Body of pancreas (tissue), 4 donors: ENCODE measurements at regions not wholly inside any gene's neighbourhood (a gene's known extent, or its start where the extent isn't known, plus 50 kb on each side); places are given as distances from the start of the nearest gene placed in this dataset.
A peak's percentile ranks its signal among the peaks of the same experiment; 100 is the strongest.

Experiments
- ATAC-seq: fragments of 150-250 bp; one replicate; pipeline ENCODE4 v1.9.1; 2016
- DNase-seq, 4 donors: peaks; one replicate each; pipeline ENCODE4 v3.0.0-alpha.2; 2019
- H3K27ac ChIP-seq, 4 donors: fragments of 200-600 bp; sonication (generic); 1 replicate in 3 of 4; 2 replicates in 1 of 4; pipeline versions ENCODE4 v1.5.1 to v1.6.1; 2016 to 2019; ENCODE audit warnings: mild to moderate bottlenecking in 1 of 4, mixed read lengths in 1 of 4, moderate library complexity in 1 of 4
- H3K27me3 ChIP-seq, 2 donors: fragments of 200-600 bp; sonication (generic); one replicate each; pipeline ENCODE4 v1.6.0; 2016; ENCODE audit warnings: mild to moderate bottlenecking in 1 of 2
- H3K36me3 ChIP-seq, 2 donors: fragments of 200-600 bp; sonication (generic); replicated peaks in 1 of 2; 2 replicates each; pipeline ENCODE4 v1.5.1; 2016; ENCODE audit warnings: low read depth in 2 of 2; ENCODE audit not compliant: insufficient read depth in 1 of 2
- H3K4me1 ChIP-seq: fragments of 200-600 bp; sonication (generic); one replicate; pipeline ENCODE4 v1.6.0; 2016
- H3K4me3 ChIP-seq, 2 donors: fragments of 200-600 bp; sonication (generic); 1 replicate in 1 of 2; 2 replicates in 1 of 2; pipeline ENCODE4 v1.5.1; 2016 to 2019
- H3K9me3 ChIP-seq, 3 donors: fragments of 200-600 bp; sonication (generic); 1 replicate in 2 of 3; 2 replicates in 1 of 3; pipeline ENCODE4 v1.5.1; 2016
- CTCF ChIP-seq, 7 experiments: fragments of 450-650 bp in 4 of 7; fragments of 200-600 bp in 3 of 7; sonication (generic) in 3 of 7; IDR thresholded peaks; one replicate each; pipeline ENCODE4 v1.5.1; 2016 to 2019; ENCODE audit warnings: antibody characterized with exemption in 7 of 7
- POLR2A ChIP-seq, 3 donors: fragments of 450-650 bp; IDR thresholded peaks; one replicate each; pipeline ENCODE4 v1.6.1; 2016; ENCODE audit warnings: antibody characterized with exemption in 3 of 3, mild to moderate bottlenecking in 2 of 3
- WGBS, 2 donors: methylation state at CpG; one replicate each; pipeline ENCODE4 v1.1.5; 2017; 5-methylcytosine and 5-hydroxymethylcytosine counted together
- intact Hi-C: fragments of 100-400 bp; cut with DNase I; formaldehyde crosslinking; loops from one replicate; pipeline ENCODE4 v1.15.1; 2023

- WGBS, 2 donors, result 16 to 31% methylated on average over 6 to 14 of the region's 14 CpGs
- DNase-seq, result peak; percentile 19 to 62 (median 46)
- peak; percentile 59 for ATAC-seq
Observed at GRCh38 chr6:68575765-68576439, 59.2 kb upstream of the ADGRB3 start.

GRCh38 chr6:68572975-68573374 lies 62.1 kb upstream of the ADGRB3 start:
- intact Hi-C loops, result no loop called here

More at GRCh38 chr6:68575765-68576439, 59.2 kb upstream of the ADGRB3 start:
- Histone ChIP-seq H3K4me1 (no peaks in the 10 kb centered on the region), H3K4me3 (no peak overlapping the region), H3K27me3 (no peaks in the 10 kb centered on the region), H3K9me3 (no peaks in the 10 kb centered on the region), H3K36me3 (no peaks in the 10 kb centered on the region), H3K27ac (no peak overlapping the region)
- intact Hi-C loops, result no loop called here
- TF ChIP-seq CTCF (IDR thresholded peaks at IDR 0.05) (no peak), POLR2A (IDR thresholded peaks at IDR 0.05) (no peak)

GRCh38 chr6:68572525-68572924 lies 62.6 kb upstream of the ADGRB3 start:
- 54 to 72% methylated on average over 2 of the region's 2 CpGs for WGBS, 2 donors
- intact Hi-C loops, result no loop called here
- ATAC-seq, result no peak
- TF ChIP-seq POLR2A (IDR thresholded peaks at IDR 0.05) (no peak), CTCF (IDR thresholded peaks at IDR 0.05) (peak in 1 of 7 experiments; percentile 34)
- Histone ChIP-seq H3K4me3 (no peak overlapping the region), H3K36me3 (no peaks in the 10 kb centered on the region), H3K4me1 (no peaks in the 10 kb centered on the region), H3K27me3 (no peaks in the 10 kb centered on the region), H3K27ac (no peak overlapping the region), H3K9me3 (no peaks in the 10 kb centered on the region)
- peak in 2 of 4 donors; percentile 3 to 40 for DNase-seq

More at GRCh38 chr6:68572975-68573374, 62.1 kb upstream of the ADGRB3 start:
- no peak for ATAC-seq
- Histone ChIP-seq H3K9me3 (no peaks in the 10 kb centered on the region), H3K27ac (no peak overlapping the region), H3K36me3 (no peaks in the 10 kb centered on the region), H3K4me1 (no peaks in the 10 kb centered on the region), H3K4me3 (no peak overlapping the region), H3K27me3 (no peaks in the 10 kb centered on the region)
- WGBS, 2 donors, result 44 to 69% methylated on average over 4 of the region's 4 CpGs
- TF ChIP-seq CTCF (IDR thresholded peaks at IDR 0.05), result no peak
- TF ChIP-seq POLR2A (IDR thresholded peaks at IDR 0.05), result no peak
- DNase-seq, result no peak

GRCh38 chr6:68559716-68560115 lies 75.4 kb upstream of the ADGRB3 start:
- TF ChIP-seq POLR2A (IDR thresholded peaks at IDR 0.05), result no peak
- TF ChIP-seq CTCF (IDR thresholded peaks at IDR 0.05), result no peak
- Histone ChIP-seq H3K9me3 (no peaks in the 10 kb centered on the region), H3K27ac (no peak overlapping the region), H3K4me3 (no peak overlapping the region), H3K27me3 (no peaks in the 10 kb centered on the region), H3K4me1 (no peaks in the 10 kb centered on the region), H3K36me3 (no peaks in the 10 kb centered on the region)
- WGBS, 2 donors, result 49 to 56% methylated on average over 5 of the region's 5 CpGs
- intact Hi-C loops, result no loop called here
- DNase-seq (no peak), ATAC-seq (no peak)

- no peaks in the 10 kb centered on the region for H3K27me3 ChIP-seq
- intact Hi-C loops, result no loop called here
- no peak overlapping the region for H3K4me3 ChIP-seq
- no peak overlapping the region for H3K27ac ChIP-seq
- H3K9me3 ChIP-seq, result no peaks in the 10 kb centered on the region
- H3K36me3 ChIP-seq, result no peaks in the 10 kb centered on the region
- no peak for ATAC-seq
- no peak for TF ChIP-seq CTCF (IDR thresholded peaks at IDR 0.05)
- no peak for TF ChIP-seq POLR2A (IDR thresholded peaks at IDR 0.05)
- 0 to 5% methylated on average over 1 of the region's 1 CpG for WGBS, 2 donors
- DNase-seq, result no peak
- H3K4me1 ChIP-seq, result no peaks in the 10 kb centered on the region
Observed at GRCh38 chr6:68559070-68559469, 76.0 kb upstream of the ADGRB3 start.
